CD4-positive, CD25-positive, alpha-beta regulatory T cell (primary cell): ENCODE measurements at regions not wholly inside any gene's neighbourhood (a gene's known extent, or its start where the extent isn't known, plus 50 kb on each side); places are given as distances from the start of the nearest gene placed in this dataset.

Experiments
- ATAC-seq, 2 donors: fragments of 150-1000 bp; cut with Tn5 transposase; one replicate each; pipeline ENCODE4 v1.10.0; 2021; ENCODE audit warnings: low read depth in 2 of 2, moderate number of reproducible peaks in 2 of 2, moderate library complexity in 1 of 2
- DNase-seq, 3 donors: peaks; one replicate each; pipeline versions ENCODE4 v3.0.0 to v3.0.0-alpha.2; 2012 to 2022; ENCODE audit warnings: mixed read lengths in 1 of 3
- H3K27ac ChIP-seq: one replicate; pipeline ENCODE4 v1.7.0; 2013; ENCODE audit warnings: mild to moderate bottlenecking, low read length; ENCODE audit not compliant: insufficient read depth, poor library complexity, severe bottlenecking
- H3K27me3 ChIP-seq: one replicate; pipeline ENCODE4 v1.7.0; 2013; ENCODE audit warnings: low read length; ENCODE audit not compliant: control insufficient read depth, insufficient read depth
- H3K36me3 ChIP-seq: one replicate; pipeline ENCODE4 v1.7.0; 2013; ENCODE audit warnings: mild to moderate bottlenecking, low read length, moderate library complexity; ENCODE audit not compliant: control insufficient read depth, insufficient read depth
- H3K4me1 ChIP-seq: 2 replicates; pipeline ENCODE4 v1.7.0; 2013; ENCODE audit warnings: mild to moderate bottlenecking, low read length; ENCODE audit not compliant: insufficient read depth, control insufficient read depth, poor library complexity, severe bottlenecking
- H3K4me3 ChIP-seq: one replicate; pipeline ENCODE4 v1.7.0; 2013; ENCODE audit warnings: low read depth, mild to moderate bottlenecking, low read length, moderate library complexity
- H3K9me3 ChIP-seq, 2 experiments: 1 replicate in 1 of 2; 2 replicates in 1 of 2; pipeline ENCODE4 v1.7.0; 2013; ENCODE audit warnings: low read length in 2 of 2, mild to moderate bottlenecking in 1 of 2, moderate library complexity in 1 of 2; ENCODE audit not compliant: control insufficient read depth in 2 of 2
- H3K27ac Mint-ChIP-seq, 3 donors: one replicate each; pipeline ENCODE4 v1.8.0; 2020 to 2022; ENCODE audit warnings: mild to moderate bottlenecking in 3 of 3, mixed read lengths in 3 of 3, moderate library complexity in 2 of 3
- H3K27me3 Mint-ChIP-seq: one replicate; pipeline ENCODE4 v1.8.0; 2022; ENCODE audit warnings: mild to moderate bottlenecking, mixed read lengths
- H3K36me3 Mint-ChIP-seq: one replicate; pipeline ENCODE4 v1.8.0; 2020; ENCODE audit warnings: mixed read lengths
- H3K4me1 Mint-ChIP-seq, 4 donors: one replicate each; pipeline ENCODE4 v1.8.0; 2020 to 2022; ENCODE audit warnings: mixed read lengths in 4 of 4, mild to moderate bottlenecking in 1 of 4
- H3K4me3 Mint-ChIP-seq, 4 donors: one replicate each; pipeline ENCODE4 v1.8.0; 2020 to 2022; ENCODE audit warnings: mild to moderate bottlenecking in 4 of 4, mixed read lengths in 4 of 4, moderate library complexity in 3 of 4
- H3K9me3 Mint-ChIP-seq, 7 donors: one replicate each; pipeline ENCODE4 v1.8.0; 2020 to 2022; ENCODE audit warnings: mixed read lengths in 7 of 7, mild to moderate bottlenecking in 3 of 7, moderate library complexity in 2 of 7

- H3K9me3 ChIP-seq, result no peaks in the 10 kb centered on the region
- peaks cover 4% of the 10 kb centered on the region for H3K27me3 Mint-ChIP-seq
- no peak overlapping the region for H3K27ac ChIP-seq
- H3K36me3 ChIP-seq, result no peaks in the 10 kb centered on the region
- DNase-seq (no peak), ATAC-seq (no peak)
- no peaks in the 10 kb centered on the region for H3K4me1 ChIP-seq
- H3K27me3 ChIP-seq, result no peaks in the 10 kb centered on the region
- H3K4me1 Mint-ChIP-seq, result no peaks in the 10 kb centered on the region
- no peaks in the 10 kb centered on the region for H3K36me3 Mint-ChIP-seq
- peaks cover 0 to 8% (median 4%) of the 10 kb centered on the region in 7 donors for H3K9me3 Mint-ChIP-seq
- H3K4me3 Mint-ChIP-seq, result no peak overlapping the region
- no peak overlapping the region for H3K27ac Mint-ChIP-seq
- no peak overlapping the region for H3K4me3 ChIP-seq
Measured at GRCh38 chr20:11443382-11444119, 474.1 kb upstream of the BTBD3 start.

GRCh38 chr20:11445161-11445560 is 472.5 kb upstream of the BTBD3 start:
- ATAC-seq, result no peak
- Mint-ChIP-seq H3K4me1 (no peaks in the 10 kb centered on the region), H3K9me3 (peaks cover 0 to 12% (median 6%) of the 10 kb centered on the region in 7 donors), H3K27ac (no peak overlapping the region), H3K36me3 (no peaks in the 10 kb centered on the region), H3K27me3 (peaks cover 4% of the 10 kb centered on the region), H3K4me3 (no peak overlapping the region)
- H3K4me1 ChIP-seq, result no peaks in the 10 kb centered on the region
- H3K36me3 ChIP-seq, result no peaks in the 10 kb centered on the region
- no peak for DNase-seq
- no peaks in the 10 kb centered on the region for H3K27me3 ChIP-seq
- no peak overlapping the region for H3K27ac ChIP-seq
- no peaks in the 10 kb centered on the region for H3K9me3 ChIP-seq
- H3K4me3 ChIP-seq, result no peak overlapping the region

- H3K27ac ChIP-seq, result no peak overlapping the region
- no peaks in the 10 kb centered on the region for H3K27me3 ChIP-seq
- ATAC-seq, result no peak
- no peaks in the 10 kb centered on the region for H3K9me3 ChIP-seq
- H3K4me3 ChIP-seq, result no peak overlapping the region
- Mint-ChIP-seq H3K36me3 (no peaks in the 10 kb centered on the region), H3K27ac (no peak overlapping the region), H3K27me3 (peaks cover 4% of the 10 kb centered on the region), H3K9me3 (peaks cover 0 to 12% (median 7%) of the 10 kb centered on the region in 7 donors), H3K4me1 (no peaks in the 10 kb centered on the region), H3K4me3 (no peak overlapping the region)
- DNase-seq, result no peak
- no peaks in the 10 kb centered on the region for H3K4me1 ChIP-seq
- H3K36me3 ChIP-seq, result no peaks in the 10 kb centered on the region
Measured at GRCh38 chr20:11445891-11446290, 471.8 kb upstream of the BTBD3 start.

- DNase-seq, result no peak
- H3K36me3 Mint-ChIP-seq, result no peaks in the 10 kb centered on the region
- H3K9me3 Mint-ChIP-seq, result peaks cover 0 to 10% (median 9%) of the 10 kb centered on the region in 7 donors
Measured at GRCh38 chr20:11447371-11448100, 470.2 kb upstream of the BTBD3 start.

GRCh38 chr20:11448554-11448953 is 469.1 kb upstream of the BTBD3 start:
- H3K27me3 ChIP-seq, result no peaks in the 10 kb centered on the region

More at GRCh38 chr20:11447371-11448100, 470.2 kb upstream of the BTBD3 start:
- no peak overlapping the region for H3K4me3 ChIP-seq
- Mint-ChIP-seq H3K4me1 (no peaks in the 10 kb centered on the region), H3K4me3 (no peak overlapping the region), H3K27ac (no peak overlapping the region), H3K27me3 (peaks cover 4% of the 10 kb centered on the region)
- no peaks in the 10 kb centered on the region for H3K36me3 ChIP-seq
- H3K4me1 ChIP-seq, result no peaks in the 10 kb centered on the region
- H3K9me3 ChIP-seq, result no peaks in the 10 kb centered on the region
- no peak for ATAC-seq
- no peak overlapping the region for H3K27ac ChIP-seq
- H3K27me3 ChIP-seq, result no peaks in the 10 kb centered on the region

GRCh38 chr20:11451793-11452291 is 465.9 kb upstream of the BTBD3 start:
- H3K27ac Mint-ChIP-seq, result no peak overlapping the region
- Histone ChIP-seq H3K9me3 (no peaks in the 10 kb centered on the region), H3K36me3 (no peaks in the 10 kb centered on the region), H3K27me3 (no peaks in the 10 kb centered on the region), H3K4me1 (no peaks in the 10 kb centered on the region), H3K27ac (no peak overlapping the region), H3K4me3 (no peak overlapping the region)
- no peak overlapping the region for H3K4me3 Mint-ChIP-seq
- no peak for ATAC-seq
- no peak for DNase-seq
- peaks cover 0 to 21% (median 4%) of the 10 kb centered on the region in 7 donors for H3K9me3 Mint-ChIP-seq
- no peaks in the 10 kb centered on the region for H3K36me3 Mint-ChIP-seq
- no peaks in the 10 kb centered on the region for H3K4me1 Mint-ChIP-seq
- H3K27me3 Mint-ChIP-seq, result no peaks in the 10 kb centered on the region

More at GRCh38 chr20:11448554-11448953, 469.1 kb upstream of the BTBD3 start:
- DNase-seq (no peak), ATAC-seq (no peak)
- Histone ChIP-seq H3K4me3 (no peak overlapping the region), H3K36me3 (no peaks in the 10 kb centered on the region), H3K9me3 (no peaks in the 10 kb centered on the region), H3K4me1 (no peaks in the 10 kb centered on the region), H3K27ac (no peak overlapping the region)
- Mint-ChIP-seq H3K9me3 (peaks cover 0 to 15% (median 6%) of the 10 kb centered on the region in 7 donors), H3K36me3 (no peaks in the 10 kb centered on the region), H3K27me3 (no peaks in the 10 kb centered on the region), H3K4me3 (no peak overlapping the region), H3K4me1 (no peaks in the 10 kb centered on the region), H3K27ac (no peak overlapping the region)

GRCh38 chr20:11452326-11452725 is 465.4 kb upstream of the BTBD3 start:
- H3K27ac ChIP-seq, result no peak overlapping the region
- H3K4me3 Mint-ChIP-seq, result no peak overlapping the region

More at GRCh38 chr20:11452326-11452725, 465.4 kb upstream of the BTBD3 start:
- Mint-ChIP-seq H3K27me3 (no peaks in the 10 kb centered on the region), H3K27ac (no peak overlapping the region), H3K9me3 (peaks cover 0 to 21% (median 4%) of the 10 kb centered on the region in 7 donors), H3K36me3 (no peaks in the 10 kb centered on the region), H3K4me1 (no peaks in the 10 kb centered on the region)
- H3K36me3 ChIP-seq, result no peaks in the 10 kb centered on the region
- ATAC-seq, result no peak
- H3K9me3 ChIP-seq, result no peaks in the 10 kb centered on the region
- no peaks in the 10 kb centered on the region for H3K27me3 ChIP-seq
- H3K4me3 ChIP-seq, result no peak overlapping the region
- no peaks in the 10 kb centered on the region for H3K4me1 ChIP-seq
- no peak for DNase-seq
